Tibial artery (tissue), 4 donors: ENCODE measurements at regions not wholly inside any gene's neighbourhood (a gene's known extent, or its start where the extent isn't known, plus 50 kb on each side); places are given as distances from the start of the nearest gene placed in this dataset.

Experiments used
- DNase-seq, 2 donors: peaks; one replicate each; pipeline ENCODE4 v3.0.0-alpha.2; 2019
- H3K27ac ChIP-seq, 2 donors: fragments of 200-600 bp; sonication (generic) in 1 of 2; 1 replicate in 1 of 2; 2 replicates in 1 of 2; pipeline ENCODE4 v1.5.1; 2018 to 2019; ENCODE audit warnings: mild to moderate bottlenecking in 1 of 2
- H3K27me3 ChIP-seq, 2 donors: fragments of 200-600 bp; sonication (generic) in 1 of 2; one replicate each; pipeline versions ENCODE4 v1.5.1 to v1.6.0; 2016 to 2019
- H3K36me3 ChIP-seq, 3 donors: fragments of 200-600 bp; sonication (generic) in 2 of 3; one replicate each; pipeline ENCODE4 v1.5.1; 2016 to 2019; ENCODE audit warnings: mild to moderate bottlenecking in 2 of 3
- H3K4me1 ChIP-seq, 4 donors: fragments of 200-600 bp; sonication (generic) in 2 of 4; 1 replicate in 3 of 4; 2 replicates in 1 of 4; pipeline ENCODE4 v1.5.1; 2016 to 2019
- H3K4me3 ChIP-seq, 2 donors: fragments of 200-600 bp; sonication (generic) in 1 of 2; 1 replicate in 1 of 2; 2 replicates in 1 of 2; pipeline ENCODE4 v1.5.1; 2018 to 2019; ENCODE audit warnings: mild to moderate bottlenecking in 2 of 2
- H3K9me3 ChIP-seq, 3 donors: fragments of 200-600 bp; sonication (generic) in 1 of 3; one replicate each; pipeline ENCODE4 v1.5.1; 2016 to 2019
- CTCF ChIP-seq, 2 experiments: fragments of 200-600 bp in 1 of 2; fragments of 450-650 bp in 1 of 2; IDR thresholded peaks; one replicate each; pipeline ENCODE4 v1.5.1; 2017 to 2019; ENCODE audit warnings: antibody characterized with exemption in 2 of 2, mild to moderate bottlenecking in 1 of 2, moderate library complexity in 1 of 2
- intact Hi-C: fragments of 100-400 bp; cut with DNase I; formaldehyde crosslinking; loops from one replicate; pipeline ENCODE4 v1.15.0; 2023; ENCODE audit warnings: low total_unique reads

- intact Hi-C loops, result no loop called here
- H3K4me1 ChIP-seq, result no peaks in the 10 kb centered on the region
- no peak for TF ChIP-seq CTCF (IDR thresholded peaks at IDR 0.05)
- H3K9me3 ChIP-seq, result no peaks in the 10 kb centered on the region
- no peak overlapping the region for H3K4me3 ChIP-seq
- H3K36me3 ChIP-seq, result no peaks in the 10 kb centered on the region
- no peak for DNase-seq
- H3K27me3 ChIP-seq, result no peaks in the 10 kb centered on the region
- no peak overlapping the region for H3K27ac ChIP-seq
These were observed 520.0 kb upstream of the TCF4 start for GRCh38 chr18:56107821-56108477.

GRCh38 chr18:56100090-56100722, 512.2 kb upstream of the TCF4 start:
- no peak overlapping the region for H3K27ac ChIP-seq
- no peaks in the 10 kb centered on the region for H3K4me1 ChIP-seq
- no peak for DNase-seq
- H3K27me3 ChIP-seq, result no peaks in the 10 kb centered on the region
- H3K4me3 ChIP-seq, result no peak overlapping the region
- no peaks in the 10 kb centered on the region for H3K9me3 ChIP-seq
- H3K36me3 ChIP-seq, result no peaks in the 10 kb centered on the region
- intact Hi-C loops, result no loop called here
- TF ChIP-seq CTCF (IDR thresholded peaks at IDR 0.05), result no peak

GRCh38 chr18:56097621-56098020, 509.6 kb upstream of the TCF4 start:
- TF ChIP-seq CTCF (IDR thresholded peaks at IDR 0.05), result no peak
- H3K27me3 ChIP-seq, result no peaks in the 10 kb centered on the region
- H3K9me3 ChIP-seq, result no peaks in the 10 kb centered on the region
- intact Hi-C loops, result no loop called here
- no peaks in the 10 kb centered on the region for H3K4me1 ChIP-seq
- H3K4me3 ChIP-seq, result no peak overlapping the region
- H3K36me3 ChIP-seq, result no peaks in the 10 kb centered on the region
- no peak for DNase-seq
- H3K27ac ChIP-seq, result no peak overlapping the region

GRCh38 chr18:56096861-56097260, 508.9 kb upstream of the TCF4 start:
- DNase-seq, result no peak
- Histone ChIP-seq H3K4me3 (no peak overlapping the region), H3K27ac (no peak overlapping the region), H3K4me1 (no peaks in the 10 kb centered on the region), H3K9me3 (no peaks in the 10 kb centered on the region), H3K27me3 (no peaks in the 10 kb centered on the region), H3K36me3 (no peaks in the 10 kb centered on the region)
- TF ChIP-seq CTCF (IDR thresholded peaks at IDR 0.05), result no peak
- intact Hi-C loops, result no loop called here

- Histone ChIP-seq H3K36me3 (no peaks in the 10 kb centered on the region), H3K4me1 (no peaks in the 10 kb centered on the region), H3K4me3 (no peak overlapping the region), H3K27me3 (no peaks in the 10 kb centered on the region), H3K27ac (no peak overlapping the region), H3K9me3 (no peaks in the 10 kb centered on the region)
- DNase-seq, result no peak
- no peak for TF ChIP-seq CTCF (IDR thresholded peaks at IDR 0.05)
- intact Hi-C loops, result no loop called here
These were observed 501.7 kb upstream of the TCF4 start for GRCh38 chr18:56089612-56090258.
